Loucy (cell line): ENCODE measurements at regions not wholly inside any gene's neighbourhood (a gene's known extent, or its start where the extent isn't known, plus 50 kb on each side); places are given as distances from the start of the nearest gene placed in this dataset.

ENCODE experiments used
- CTCF ChIP-seq: fragments of 200-600 bp; sonication (generic); conservative IDR thresholded peaks from 2 replicates; pipeline ENCODE4 v1.5.1; 2014; ENCODE audit warnings: mild to moderate bottlenecking, antibody characterized with exemption, low read length
- EZH2phosphoT487 ChIP-seq: fragments of 200-600 bp; IDR thresholded peaks from 2 replicates; pipeline ENCODE4 v1.6.1; 2018; ENCODE audit warnings: antibody characterized with exemption, mild to moderate bottlenecking, moderate library complexity, borderline replicate concordance

- TF ChIP-seq CTCF (no peak), EZH2phosphoT487 (no peak)
Observed at GRCh38 chr12:28883406-28883997, 265.6 kb upstream of the FAR2 start.
